Jurkat, Clone E6-1 (cell line): ENCODE measurements at regions not wholly inside any gene's neighbourhood (a gene's known extent, or its start where the extent isn't known, plus 50 kb on each side); places are given as distances from the start of the nearest gene placed in this dataset.

Source experiments
- DNase-seq: peaks from one replicate; pipeline ENCODE4 v3.0.0-alpha.2; 2011; ENCODE audit warnings: low read depth, low spot score
- H3K4me3 ChIP-seq: 2 replicates; pipeline ENCODE4 v1.5.1; 2011; ENCODE audit warnings: mild to moderate bottlenecking, low read length, control low read depth, moderate library complexity

- no peak for DNase-seq
- no peak overlapping the region for H3K4me3 ChIP-seq
Observed at GRCh38 chr3:72213296-72214065, 428.5 kb upstream of the PROK2 start.

- no peak for DNase-seq
Observed at GRCh38 chr3:72212396-72212795, 427.4 kb upstream of the PROK2 start.

GRCh38 chr3:72210261-72210660 is 425.3 kb upstream of the PROK2 start:
- DNase-seq, result no peak

More at GRCh38 chr3:72212396-72212795, 427.4 kb upstream of the PROK2 start:
- no peak overlapping the region for H3K4me3 ChIP-seq

GRCh38 chr3:72205297-72205826 is 420.4 kb upstream of the PROK2 start:
- DNase-seq, result no peak
- H3K4me3 ChIP-seq, result no peak overlapping the region

More at GRCh38 chr3:72210261-72210660, 425.3 kb upstream of the PROK2 start:
- H3K4me3 ChIP-seq, result no peak overlapping the region

GRCh38 chr3:72204452-72204851 is 419.5 kb upstream of the PROK2 start:
- no peak for DNase-seq
- no peak overlapping the region for H3K4me3 ChIP-seq

- DNase-seq, result no peak
Observed at GRCh38 chr3:72203613-72204349, 418.8 kb upstream of the PROK2 start.

GRCh38 chr3:72203105-72203504 is 418.2 kb upstream of the PROK2 start:
- DNase-seq, result no peak
- no peak overlapping the region for H3K4me3 ChIP-seq

More at GRCh38 chr3:72203613-72204349, 418.8 kb upstream of the PROK2 start:
- H3K4me3 ChIP-seq, result no peak overlapping the region

GRCh38 chr3:72200332-72200731 is 415.4 kb upstream of the PROK2 start:
- DNase-seq, result no peak
- H3K4me3 ChIP-seq, result no peak overlapping the region

GRCh38 chr3:72199530-72199929 is 414.6 kb upstream of the PROK2 start:
- no peak for DNase-seq

GRCh38 chr3:72196377-72196929 is 411.5 kb upstream of the PROK2 start:
- H3K4me3 ChIP-seq, result no peak overlapping the region
- no peak for DNase-seq

More at GRCh38 chr3:72199530-72199929, 414.6 kb upstream of the PROK2 start:
- H3K4me3 ChIP-seq, result no peak overlapping the region

GRCh38 chr3:72195895-72196294 is 410.9 kb upstream of the PROK2 start:
- no peak overlapping the region for H3K4me3 ChIP-seq
- DNase-seq, result no peak

- no peak for DNase-seq
- no peak overlapping the region for H3K4me3 ChIP-seq
Observed at GRCh38 chr3:72194458-72194857, 409.5 kb upstream of the PROK2 start.

- no peak overlapping the region for H3K4me3 ChIP-seq
- no peak for DNase-seq
Observed at GRCh38 chr3:72193771-72194430, 409.0 kb upstream of the PROK2 start.

- no peak for DNase-seq
- H3K4me3 ChIP-seq, result no peak overlapping the region
Observed at GRCh38 chr3:72192572-72192971, 407.6 kb upstream of the PROK2 start.

- DNase-seq, result no peak
- no peak overlapping the region for H3K4me3 ChIP-seq
Observed at GRCh38 chr3:72191209-72191960, 406.4 kb upstream of the PROK2 start.

GRCh38 chr3:72190050-72190449 is 405.1 kb upstream of the PROK2 start:
- no peak for DNase-seq
- no peak overlapping the region for H3K4me3 ChIP-seq

GRCh38 chr3:72189339-72189738 is 404.4 kb upstream of the PROK2 start:
- no peak for DNase-seq
- no peak overlapping the region for H3K4me3 ChIP-seq

- no peak overlapping the region for H3K4me3 ChIP-seq
- DNase-seq, result no peak
Observed at GRCh38 chr3:72188536-72188935, 403.6 kb upstream of the PROK2 start.

- H3K4me3 ChIP-seq, result no peak overlapping the region
- no peak for DNase-seq
Observed at GRCh38 chr3:72187131-72187530, 402.2 kb upstream of the PROK2 start.
